Mesendoderm (in vitro differentiated cells): ENCODE measurements at regions not wholly inside any gene's neighbourhood (a gene's known extent, or its start where the extent isn't known, plus 50 kb on each side); places are given as distances from the start of the nearest gene placed in this dataset.
A peak's percentile ranks its signal among the peaks of the same experiment; 100 is the strongest.

Experiments
- DNase-seq: peaks from one replicate; pipeline ENCODE4 v3.0.0; 2013
- H2AK5ac ChIP-seq: 2 replicates; pipeline ENCODE4 v1.6.1; 2013; ENCODE audit warnings: low read length, inconsistent platforms
- H2BK120ac ChIP-seq: 2 replicates; pipeline ENCODE4 v1.6.1; 2013; ENCODE audit warnings: low read depth, mild to moderate bottlenecking, low read length, moderate library complexity, mixed read lengths
- H2BK15ac ChIP-seq: replicated peaks from 2 replicates; pipeline ENCODE4 v1.6.1; 2013; ENCODE audit warnings: low read depth, mild to moderate bottlenecking, moderate library complexity
- H2BK5ac ChIP-seq: 2 replicates; pipeline ENCODE4 v1.6.1; 2013; ENCODE audit warnings: low read length, inconsistent platforms
- H3K18ac ChIP-seq: 2 replicates; pipeline ENCODE4 v1.6.1; 2013; ENCODE audit warnings: mild to moderate bottlenecking, low read length, mixed read lengths
- H3K23ac ChIP-seq: one replicate; pipeline ENCODE4 v1.6.1; 2013; ENCODE audit warnings: low read length
- H3K27ac ChIP-seq: 2 replicates; pipeline ENCODE4 v1.5.1; 2013; ENCODE audit warnings: low read depth, mild to moderate bottlenecking, inconsistent platforms, low read length, moderate library complexity
- H3K27me3 ChIP-seq: 2 replicates; pipeline ENCODE4 v1.6.1; 2013; ENCODE audit warnings: low read length, control low read depth, mild to moderate bottlenecking, inconsistent platforms; ENCODE audit not compliant: insufficient read depth, poor library complexity
- H3K36me3 ChIP-seq: 2 replicates; pipeline ENCODE4 v1.6.1; 2013; ENCODE audit warnings: low read length, inconsistent platforms; ENCODE audit not compliant: control insufficient read depth, insufficient read depth
- H3K4ac ChIP-seq: one replicate; pipeline ENCODE4 v1.6.1; 2013; ENCODE audit warnings: low read depth, mild to moderate bottlenecking, low read length, moderate library complexity
- H3K4me1 ChIP-seq: 2 replicates; pipeline ENCODE4 v1.6.1; 2013; ENCODE audit warnings: low read depth, low read length, inconsistent platforms; ENCODE audit not compliant: control insufficient read depth
- H3K4me2 ChIP-seq: 2 replicates; pipeline ENCODE4 v1.6.1; 2013; ENCODE audit warnings: low read length
- H3K4me3 ChIP-seq: 2 replicates; pipeline ENCODE4 v1.5.1; 2013; ENCODE audit warnings: mild to moderate bottlenecking, low read length
- H3K56ac ChIP-seq: one replicate; pipeline ENCODE4 v1.6.1; 2013; ENCODE audit warnings: low read length
- H3K79me1 ChIP-seq: 2 replicates; pipeline ENCODE4 v1.6.1; 2013; ENCODE audit warnings: low read length, inconsistent platforms
- H3K79me2 ChIP-seq: 2 replicates; pipeline ENCODE4 v1.6.1; 2013; ENCODE audit warnings: mild to moderate bottlenecking, low read length; ENCODE audit not compliant: control insufficient read depth, insufficient read depth
- H3K9ac ChIP-seq: 2 replicates; pipeline ENCODE4 v1.6.1; 2013; ENCODE audit warnings: low read length, inconsistent platforms
- H4K5ac ChIP-seq: one replicate; pipeline ENCODE4 v1.6.1; 2013; ENCODE audit warnings: low read length
- H4K8ac ChIP-seq: one replicate; pipeline ENCODE4 v1.6.1; 2013; ENCODE audit warnings: low read depth, mild to moderate bottlenecking, control low read depth, low read length, moderate library complexity
- WGBS: extraction: QIAGEN DNeasy Blood & Tissue Kit; methylation state at CpG from one replicate; pipeline ENCODE4 v1.1.7; 2013; ENCODE audit warnings: low lambda C conversion rate, missing lambda C conversion rate; ENCODE audit not compliant: insufficient coverage; ENCODE audit errors: extremely low coverage; 5-methylcytosine and 5-hydroxymethylcytosine counted together

- Histone ChIP-seq H4K8ac (no peak overlapping the region), H3K27ac (no peak overlapping the region)
- no CpG with 5 or more reads among the region's 11 CpGs for WGBS
Measured at GRCh38 chr9:100714372-100715099, 136.7 kb downstream of the CAVIN4 start.

GRCh38 chr9:100715100-100715380, 137.2 kb downstream of the CAVIN4 start:
- no peak overlapping the region for H3K9ac ChIP-seq
- no peak overlapping the region for H4K5ac ChIP-seq
- H3K4ac ChIP-seq: no peak overlapping the region
- H3K27ac ChIP-seq: no peak overlapping the region
- H2AK5ac ChIP-seq: no peak overlapping the region
- H4K8ac ChIP-seq: no peak overlapping the region
- DNase-seq: no peak
- no peak overlapping the region for H3K56ac ChIP-seq
- no peak overlapping the region for H3K18ac ChIP-seq
- no peaks in the 10 kb centered on the region for H3K4me1 ChIP-seq
- no peaks in the 10 kb centered on the region for H3K36me3 ChIP-seq
- no peaks in the 10 kb centered on the region for H3K79me2 ChIP-seq
- H3K79me1 ChIP-seq: no peaks in the 10 kb centered on the region
- H3K4me2 ChIP-seq: no peak overlapping the region
- no CpG with 5 or more reads among the region's 6 CpGs for WGBS
- H3K23ac ChIP-seq: no peak overlapping the region
- no peaks in the 10 kb centered on the region for H3K27me3 ChIP-seq
- H3K4me3 ChIP-seq: no peak overlapping the region
- no peak overlapping the region for H2BK15ac ChIP-seq
- H2BK5ac ChIP-seq: no peak overlapping the region
- no peak overlapping the region for H2BK120ac ChIP-seq

More at GRCh38 chr9:100714372-100715099, 136.7 kb downstream of the CAVIN4 start:
- DNase-seq: peak; percentile 76
- Histone ChIP-seq H3K23ac (no peak overlapping the region), H2BK5ac (no peak overlapping the region), H3K18ac (no peak overlapping the region), H3K4me2 (no peak overlapping the region), H4K5ac (no peak overlapping the region), H2BK15ac (no peak overlapping the region), H2AK5ac (no peak overlapping the region), H3K4me1 (no peaks in the 10 kb centered on the region), H3K4ac (no peak overlapping the region), H3K36me3 (no peaks in the 10 kb centered on the region), H3K79me2 (no peaks in the 10 kb centered on the region), H3K9ac (no peak overlapping the region), H3K4me3 (no peak overlapping the region), H3K56ac (no peak overlapping the region), H3K79me1 (no peaks in the 10 kb centered on the region), H3K27me3 (no peaks in the 10 kb centered on the region), H2BK120ac (no peak overlapping the region)

GRCh38 chr9:100718717-100719116, 140.8 kb downstream of the CAVIN4 start:
- Histone ChIP-seq H2BK5ac (no peak overlapping the region), H2AK5ac (no peak overlapping the region), H3K79me2 (no peaks in the 10 kb centered on the region), H3K79me1 (no peaks in the 10 kb centered on the region), H3K56ac (no peak overlapping the region), H3K27me3 (no peaks in the 10 kb centered on the region), H3K4ac (no peak overlapping the region), H3K4me3 (no peak overlapping the region), H4K8ac (no peak overlapping the region), H3K4me2 (no peak overlapping the region), H4K5ac (no peak overlapping the region), H3K36me3 (no peaks in the 10 kb centered on the region), H2BK15ac (no peak overlapping the region), H2BK120ac (no peak overlapping the region), H3K27ac (no peak overlapping the region), H3K18ac (no peak overlapping the region), H3K23ac (no peak overlapping the region), H3K9ac (no peak overlapping the region), H3K4me1 (no peaks in the 10 kb centered on the region)
- WGBS: no CpG with 5 or more reads among the region's 5 CpGs
- no peak for DNase-seq

GRCh38 chr9:100720922-100721321, 143.0 kb downstream of the CAVIN4 start:
- no peak overlapping the region for H3K9ac ChIP-seq
- no peak for DNase-seq

GRCh38 chr9:100724886-100725285, 147.0 kb downstream of the CAVIN4 start:
- no peaks in the 10 kb centered on the region for H3K79me2 ChIP-seq
- no peak overlapping the region for H3K27ac ChIP-seq
- no peaks in the 10 kb centered on the region for H3K27me3 ChIP-seq
- H3K18ac ChIP-seq: no peak overlapping the region
- no peak overlapping the region for H3K4me3 ChIP-seq
- no peaks in the 10 kb centered on the region for H3K36me3 ChIP-seq
- H2BK5ac ChIP-seq: no peak overlapping the region
- no peak overlapping the region for H2AK5ac ChIP-seq
- no peaks in the 10 kb centered on the region for H3K4me1 ChIP-seq
- no peak overlapping the region for H3K56ac ChIP-seq
- no peak overlapping the region for H2BK120ac ChIP-seq
- no peak for DNase-seq
- H3K9ac ChIP-seq: no peak overlapping the region
- no peak overlapping the region for H4K8ac ChIP-seq
- no peak overlapping the region for H3K23ac ChIP-seq
- H2BK15ac ChIP-seq: no peak overlapping the region
- H3K4ac ChIP-seq: no peak overlapping the region
- no CpG with 5 or more reads among the region's 5 CpGs for WGBS
- no peak overlapping the region for H3K4me2 ChIP-seq
- H3K79me1 ChIP-seq: no peaks in the 10 kb centered on the region
- H4K5ac ChIP-seq: no peak overlapping the region

More at GRCh38 chr9:100720922-100721321, 143.0 kb downstream of the CAVIN4 start:
- no peak overlapping the region for H3K18ac ChIP-seq
- H3K23ac ChIP-seq: no peak overlapping the region
- no peak overlapping the region for H2BK120ac ChIP-seq
- no peak overlapping the region for H4K8ac ChIP-seq
- H3K79me2 ChIP-seq: no peaks in the 10 kb centered on the region
- WGBS: no CpG with 5 or more reads among the region's 1 CpG
- no peak overlapping the region for H3K56ac ChIP-seq
- H3K4me1 ChIP-seq: no peaks in the 10 kb centered on the region
- H3K27me3 ChIP-seq: no peaks in the 10 kb centered on the region
- H3K36me3 ChIP-seq: no peaks in the 10 kb centered on the region
- H2BK15ac ChIP-seq: no peak overlapping the region
- no peak overlapping the region for H2BK5ac ChIP-seq
- no peaks in the 10 kb centered on the region for H3K79me1 ChIP-seq
- H3K4me2 ChIP-seq: no peak overlapping the region
- H3K4me3 ChIP-seq: no peak overlapping the region
- H2AK5ac ChIP-seq: no peak overlapping the region
- H4K5ac ChIP-seq: no peak overlapping the region
- no peak overlapping the region for H3K27ac ChIP-seq
- H3K4ac ChIP-seq: no peak overlapping the region

GRCh38 chr9:100725371-100725770, 147.5 kb downstream of the CAVIN4 start:
- H3K56ac ChIP-seq: no peak overlapping the region
- no peaks in the 10 kb centered on the region for H3K79me2 ChIP-seq
- no peaks in the 10 kb centered on the region for H3K4me1 ChIP-seq
- no peak overlapping the region for H3K4me2 ChIP-seq
- no peak overlapping the region for H2BK120ac ChIP-seq
- H2BK5ac ChIP-seq: no peak overlapping the region
- no peak overlapping the region for H3K18ac ChIP-seq
- no peak overlapping the region for H3K4me3 ChIP-seq
- H3K4ac ChIP-seq: no peak overlapping the region
- DNase-seq: no peak
- H3K27ac ChIP-seq: no peak overlapping the region
- H3K79me1 ChIP-seq: no peaks in the 10 kb centered on the region
- no peak overlapping the region for H4K8ac ChIP-seq
- no peak overlapping the region for H2BK15ac ChIP-seq
- H4K5ac ChIP-seq: no peak overlapping the region
- no peak overlapping the region for H2AK5ac ChIP-seq
- no peak overlapping the region for H3K9ac ChIP-seq
- no peaks in the 10 kb centered on the region for H3K27me3 ChIP-seq
- H3K36me3 ChIP-seq: no peaks in the 10 kb centered on the region
- no CpG with 5 or more reads among the region's 3 CpGs for WGBS
- no peak overlapping the region for H3K23ac ChIP-seq
